DND-41 (cell line): ENCODE measurements at regions not wholly inside any gene's neighbourhood (a gene's known extent, or its start where the extent isn't known, plus 50 kb on each side); places are given as distances from the start of the nearest gene placed in this dataset.
"Not testable (repeated sequence)": the region's sequence is repeated elsewhere in the genome, so short reads cannot be mapped to it uniquely, and the experiment has no call there.

Experiments used
- ATAC-seq: fragments of 200-7000 bp; cut with Tn5 transposase; 3 replicates; pipeline ENCODE4 v1.9.1; 2021; ENCODE audit warnings: low read depth; ENCODE audit not compliant: insufficient read depth
- DNase-seq: peaks from one replicate; pipeline ENCODE4 v3.0.0-alpha.2; 2020
- H2AFZ ChIP-seq: 2 replicates; pipeline ENCODE4 v1.6.0; 2012; ENCODE audit warnings: low read depth, low read length
- H3K27ac ChIP-seq: 2 replicates; pipeline ENCODE4 v1.5.1; 2012; ENCODE audit warnings: low read length, inconsistent platforms
- H3K27me3 ChIP-seq: fragments of 200-600 bp; sonication (generic); 2 replicates; pipeline ENCODE4 v1.6.0; 2012; ENCODE audit warnings: low read length, mild to moderate bottlenecking, inconsistent platforms; ENCODE audit not compliant: insufficient read depth, poor library complexity
- H3K36me3 ChIP-seq: 2 replicates; pipeline ENCODE4 v1.5.1; 2012; ENCODE audit warnings: low read length, inconsistent platforms; ENCODE audit not compliant: insufficient read depth
- H3K4me1 ChIP-seq: 2 replicates; pipeline ENCODE4 v1.5.1; 2012; ENCODE audit warnings: mild to moderate bottlenecking, low read length; ENCODE audit not compliant: insufficient read depth
- H3K4me2 ChIP-seq: 2 replicates; pipeline ENCODE4 v1.6.0; 2012; ENCODE audit warnings: mild to moderate bottlenecking, moderate library complexity, low read length, inconsistent platforms; ENCODE audit not compliant: insufficient read depth
- H3K4me3 ChIP-seq, 2 experiments: fragments of 200-600 bp in 1 of 2; shearing (Covaris generic) in 1 of 2; 2 replicates each; pipeline ENCODE4 v1.5.1; 2012 to 2016; ENCODE audit warnings: inconsistent platforms in 2 of 2, low read length in 2 of 2, mild to moderate bottlenecking in 2 of 2, low read depth in 1 of 2, moderate library complexity in 1 of 2
- H3K79me2 ChIP-seq: 2 replicates; pipeline ENCODE4 v1.6.0; 2012; ENCODE audit warnings: low read length, inconsistent platforms; ENCODE audit not compliant: insufficient read depth
- H3K9ac ChIP-seq: 2 replicates; pipeline ENCODE4 v1.6.0; 2012; ENCODE audit warnings: low read depth, mild to moderate bottlenecking, inconsistent platforms, low read length, moderate library complexity
- H3K9me3 ChIP-seq: 2 replicates; pipeline ENCODE4 v1.5.1; 2012; ENCODE audit warnings: low read length, moderate library complexity, mild to moderate bottlenecking, inconsistent platforms; ENCODE audit not compliant: insufficient read depth, severe bottlenecking
- H4K20me1 ChIP-seq: 2 replicates; pipeline ENCODE4 v1.6.0; 2012; ENCODE audit warnings: low read length; ENCODE audit not compliant: insufficient read depth
- EZH2 ChIP-seq: IDR thresholded peaks from 3 replicates; pipeline ENCODE4 v1.6.1; 2012; ENCODE audit warnings: borderline replicate concordance, low read depth, mild to moderate bottlenecking, moderate library complexity, low read length, inconsistent platforms; ENCODE audit not compliant: severe bottlenecking
- TF ChIP-seq, protein P1 (sequence below): IDR thresholded peaks from 2 replicates; pipeline ENCODE4 v1.5.1; 2012; ENCODE audit warnings: borderline replicate concordance, low read length, moderate library complexity, mild to moderate bottlenecking; ENCODE audit not compliant: poor library complexity, severe bottlenecking; ENCODE audit errors: extremely low read depth

DNA sequence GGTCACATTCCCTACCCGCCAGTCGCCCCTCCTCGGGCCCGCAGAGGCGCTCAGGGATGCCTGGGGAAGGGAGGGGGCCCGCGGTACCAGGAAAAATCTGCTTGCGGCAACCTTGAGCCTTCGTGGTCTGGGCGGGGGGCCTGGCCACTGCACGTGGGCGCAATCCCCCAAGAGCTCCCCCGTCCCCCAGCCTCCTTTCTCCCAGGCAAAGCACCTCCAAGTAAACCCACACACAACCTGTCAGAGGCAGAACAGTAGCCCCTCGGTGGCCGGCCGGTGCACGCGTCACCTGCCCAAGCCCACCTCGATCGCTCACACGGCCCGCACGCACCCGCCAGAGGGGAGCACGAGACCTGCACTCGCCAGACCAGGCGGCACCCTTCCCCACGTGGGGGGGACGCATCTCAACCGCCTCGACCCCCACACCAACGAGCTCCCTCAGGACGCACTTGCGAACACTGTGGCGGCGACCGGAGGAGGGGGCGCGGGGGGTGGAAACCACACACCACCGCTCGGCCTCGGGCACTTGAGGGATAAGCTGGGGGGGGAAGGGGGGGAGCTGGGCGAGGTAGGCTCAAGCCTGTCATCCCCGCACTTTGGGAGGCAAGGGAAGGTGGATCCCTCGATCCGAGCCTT lies 1955.7 kb upstream of the DEFB115 start:
- H3K4me1 ChIP-seq, result no peaks in the 10 kb centered on the region
- H3K27ac ChIP-seq, result no peak overlapping the region
- H3K9ac ChIP-seq, result no peak overlapping the region
- ATAC-seq (no peak), DNase-seq (no peak)
- peaks cover 42% of the 10 kb centered on the region for H3K9me3 ChIP-seq
- no peak overlapping the region for H3K4me2 ChIP-seq
- H3K4me3 ChIP-seq, result no peak overlapping the region
- no peaks in the 10 kb centered on the region for H3K36me3 ChIP-seq
- H4K20me1 ChIP-seq, result no peaks in the 10 kb centered on the region
- H3K27me3 ChIP-seq, result no peaks in the 10 kb centered on the region
- no peaks in the 10 kb centered on the region for H3K79me2 ChIP-seq
- no peak for TF ChIP-seq EZH2
- TF ChIP-seq, protein P1, sequence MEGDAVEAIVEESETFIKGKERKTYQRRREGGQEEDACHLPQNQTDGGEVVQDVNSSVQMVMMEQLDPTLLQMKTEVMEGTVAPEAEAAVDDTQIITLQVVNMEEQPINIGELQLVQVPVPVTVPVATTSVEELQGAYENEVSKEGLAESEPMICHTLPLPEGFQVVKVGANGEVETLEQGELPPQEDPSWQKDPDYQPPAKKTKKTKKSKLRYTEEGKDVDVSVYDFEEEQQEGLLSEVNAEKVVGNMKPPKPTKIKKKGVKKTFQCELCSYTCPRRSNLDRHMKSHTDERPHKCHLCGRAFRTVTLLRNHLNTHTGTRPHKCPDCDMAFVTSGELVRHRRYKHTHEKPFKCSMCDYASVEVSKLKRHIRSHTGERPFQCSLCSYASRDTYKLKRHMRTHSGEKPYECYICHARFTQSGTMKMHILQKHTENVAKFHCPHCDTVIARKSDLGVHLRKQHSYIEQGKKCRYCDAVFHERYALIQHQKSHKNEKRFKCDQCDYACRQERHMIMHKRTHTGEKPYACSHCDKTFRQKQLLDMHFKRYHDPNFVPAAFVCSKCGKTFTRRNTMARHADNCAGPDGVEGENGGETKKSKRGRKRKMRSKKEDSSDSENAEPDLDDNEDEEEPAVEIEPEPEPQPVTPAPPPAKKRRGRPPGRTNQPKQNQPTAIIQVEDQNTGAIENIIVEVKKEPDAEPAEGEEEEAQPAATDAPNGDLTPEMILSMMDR, result no peak
- no peak overlapping the region for H2AFZ ChIP-seq

DNA sequence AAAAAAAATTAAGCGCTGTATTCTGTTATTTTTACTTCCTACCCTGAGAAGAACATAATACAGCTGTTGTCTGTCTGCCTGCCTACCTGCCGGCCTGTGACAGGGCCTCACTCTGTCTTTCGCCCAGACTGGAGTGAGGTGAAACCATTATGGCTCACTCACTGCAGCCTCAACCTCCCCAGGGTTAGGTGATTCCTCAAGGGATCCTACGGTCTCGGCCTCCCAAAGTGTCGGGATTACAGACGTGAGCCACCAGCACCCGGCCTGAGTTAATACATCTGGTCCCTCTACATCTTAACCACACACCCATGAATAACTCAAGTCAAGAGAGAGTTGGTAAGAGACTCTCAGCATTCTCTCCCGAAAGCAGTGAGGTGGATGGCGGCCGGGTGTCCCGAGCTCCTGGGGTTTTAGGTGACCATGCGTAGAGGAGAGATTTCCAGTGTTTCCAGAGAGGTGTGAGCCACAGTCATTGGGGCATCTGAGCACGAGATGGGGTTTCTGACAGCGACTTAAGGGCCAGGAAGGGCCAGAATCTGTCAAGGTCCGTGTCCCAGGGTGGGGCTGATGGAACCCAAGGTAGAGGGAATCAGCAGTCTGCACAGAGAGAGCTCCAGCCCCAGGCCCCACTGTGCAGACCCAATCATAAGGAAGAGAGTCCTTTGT lies 1954.4 kb upstream of the DEFB115 start:
- ATAC-seq, result no peak
- no peak for TF ChIP-seq EZH2
- TF ChIP-seq, protein P1, result no peak
- H3K9me3 ChIP-seq, result peaks cover 29% of the 10 kb centered on the region

GRCh38 chr20:29306390-29307072 lies 1950.9 kb upstream of the DEFB115 start:
- Histone ChIP-seq H3K9ac (no peak overlapping the region), H3K27ac (no peak overlapping the region)
- ATAC-seq, result no peak

More for the DNA sequence above, 1954.4 kb upstream of the DEFB115 start:
- no peaks in the 10 kb centered on the region for H4K20me1 ChIP-seq
- no peak overlapping the region for H3K4me2 ChIP-seq
- H2AFZ ChIP-seq, result no peak overlapping the region
- H3K27me3 ChIP-seq, result no peaks in the 10 kb centered on the region
- no peak overlapping the region for H3K4me3 ChIP-seq
- DNase-seq, result no peak
- no peak overlapping the region for H3K27ac ChIP-seq
- H3K9ac ChIP-seq, result no peak overlapping the region
- H3K4me1 ChIP-seq, result no peaks in the 10 kb centered on the region
- H3K79me2 ChIP-seq, result no peaks in the 10 kb centered on the region
- H3K36me3 ChIP-seq, result no peaks in the 10 kb centered on the region

GRCh38 chr20:29307484-29307883 lies 1950.0 kb upstream of the DEFB115 start:
- not testable (repeated sequence) for H3K36me3 ChIP-seq, H3K4me3 ChIP-seq, H3K79me2 ChIP-seq, ATAC-seq, H3K27ac ChIP-seq, H3K4me2 ChIP-seq, H3K27me3 ChIP-seq, H3K9me3 ChIP-seq, H3K9ac ChIP-seq, H4K20me1 ChIP-seq, H2AFZ ChIP-seq, DNase-seq, H3K4me1 ChIP-seq

More at GRCh38 chr20:29306390-29307072, 1950.9 kb upstream of the DEFB115 start:
- DNase-seq, result no peak
- no peaks in the 10 kb centered on the region for H4K20me1 ChIP-seq
- no peaks in the 10 kb centered on the region for H3K4me1 ChIP-seq
- no peak overlapping the region for H3K4me2 ChIP-seq
- no peak overlapping the region for H2AFZ ChIP-seq
- peaks cover 6% of the 10 kb centered on the region for H3K9me3 ChIP-seq
- no peaks in the 10 kb centered on the region for H3K27me3 ChIP-seq
- H3K79me2 ChIP-seq, result no peaks in the 10 kb centered on the region
- no peak overlapping the region for H3K4me3 ChIP-seq
- TF ChIP-seq, protein P1, result no peak
- TF ChIP-seq EZH2, result no peak
- H3K36me3 ChIP-seq, result no peaks in the 10 kb centered on the region

DNA sequence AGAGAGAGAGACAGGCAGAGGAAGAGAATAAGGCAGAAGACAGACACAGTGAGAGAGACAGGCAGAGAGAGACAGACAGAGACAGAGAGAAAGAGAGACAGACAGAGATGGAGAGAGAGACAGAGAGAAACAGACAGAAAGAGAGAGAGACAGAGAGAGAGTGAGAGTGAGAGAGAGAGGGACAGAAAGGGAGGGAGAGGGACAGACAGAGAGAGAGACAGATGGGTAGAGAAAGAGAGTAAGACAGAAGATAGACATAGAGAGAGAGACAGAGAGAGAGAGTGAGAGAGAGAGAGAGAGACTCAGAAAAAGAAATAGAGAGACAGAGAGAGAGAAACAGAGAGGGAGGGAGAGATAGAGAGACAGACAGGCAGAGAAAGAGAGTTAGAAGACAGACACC lies 1948.5 kb upstream of the DEFB115 start:
- H3K9me3 ChIP-seq, H3K4me2 ChIP-seq, H3K27ac ChIP-seq, H4K20me1 ChIP-seq, H2AFZ ChIP-seq, H3K27me3 ChIP-seq, H3K4me1 ChIP-seq, H3K9ac ChIP-seq, H3K36me3 ChIP-seq, H3K79me2 ChIP-seq, DNase-seq, H3K4me3 ChIP-seq, ATAC-seq: not testable (repeated sequence)
